Brain microvascular endothelial cell (primary cell): ENCODE measurements at regions not wholly inside any gene's neighbourhood (a gene's known extent, or its start where the extent isn't known, plus 50 kb on each side); places are given as distances from the start of the nearest gene placed in this dataset.
A peak's percentile ranks its signal among the peaks of the same experiment; 100 is the strongest.

Experiments
- DNase-seq: peaks from one replicate; pipeline ENCODE4 v3.0.0-alpha.2; 2020
- H3K27ac ChIP-seq: fragments of 250-450 bp; sonication (Bioruptor Pico); 2 replicates; pipeline ENCODE4 v1.5.1; 2020; ENCODE audit warnings: mild to moderate bottlenecking, moderate library complexity
- H3K27me3 ChIP-seq: fragments of 250-450 bp; sonication (Bioruptor Pico); replicated peaks from 2 replicates; pipeline ENCODE4 v1.5.1; 2020; ENCODE audit warnings: mild to moderate bottlenecking
- H3K36me3 ChIP-seq: fragments of 250-450 bp; sonication (Bioruptor Pico); replicated peaks from 2 replicates; pipeline ENCODE4 v1.5.1; 2020; ENCODE audit warnings: mild to moderate bottlenecking
- H3K4me3 ChIP-seq: 2 replicates; pipeline ENCODE4 v1.5.1; 2011; ENCODE audit warnings: low read depth, mild to moderate bottlenecking, control low read depth, low read length, moderate library complexity
- CTCF ChIP-seq: IDR thresholded peaks from 2 replicates; pipeline ENCODE4 v1.5.1; 2011; ENCODE audit warnings: low read depth, mild to moderate bottlenecking, moderate library complexity, low read length, control low read depth, inconsistent platforms; ENCODE audit errors: missing control alignments
- in situ Hi-C: cut with HindIII; loops from 2 replicates; pipeline ENCODE4 v1.10.0; 2017; ENCODE audit warnings: low sequenced_read_pairs, low pct_ligation_motif_present

- no peak overlapping the region for H3K27ac ChIP-seq
- TF ChIP-seq CTCF: no peak
- H3K4me3 ChIP-seq: no peak overlapping the region
- H3K36me3 ChIP-seq: no peaks in the 10 kb centered on the region
- no peaks in the 10 kb centered on the region for H3K27me3 ChIP-seq
- in situ Hi-C loops: no loop called here
- no peak for DNase-seq
Observed at GRCh38 chr15:61541516-61541915, 312.4 kb upstream of the RORA start.

- Histone ChIP-seq H3K36me3 (no peaks in the 10 kb centered on the region), H3K4me3 (no peak overlapping the region), H3K27me3 (no peaks in the 10 kb centered on the region), H3K27ac (no peak overlapping the region)
- DNase-seq: no peak
- in situ Hi-C loops: no loop called here
- TF ChIP-seq CTCF: no peak
Observed at GRCh38 chr15:61537337-61537736, 308.2 kb upstream of the RORA start.

- in situ Hi-C loops: no loop called here
- no peak for TF ChIP-seq CTCF
- no peaks in the 10 kb centered on the region for H3K27me3 ChIP-seq
- no peak for DNase-seq
- H3K36me3 ChIP-seq: no peaks in the 10 kb centered on the region
- no peak overlapping the region for H3K27ac ChIP-seq
- H3K4me3 ChIP-seq: no peak overlapping the region
Observed at GRCh38 chr15:61534986-61535385, 305.9 kb upstream of the RORA start.

GRCh38 chr15:61530769-61531168 is 301.7 kb upstream of the RORA start:
- peak; percentile 28 for TF ChIP-seq CTCF
- no peak overlapping the region for H3K4me3 ChIP-seq
- H3K27ac ChIP-seq: no peak overlapping the region
- DNase-seq: no peak
- H3K36me3 ChIP-seq: no peaks in the 10 kb centered on the region
- in situ Hi-C loops: no loop called here
- no peaks in the 10 kb centered on the region for H3K27me3 ChIP-seq

GRCh38 chr15:61528581-61528910 is 299.4 kb upstream of the RORA start:
- in situ Hi-C loops: no loop called here
- Histone ChIP-seq H3K27ac (no peak overlapping the region), H3K36me3 (no peaks in the 10 kb centered on the region), H3K4me3 (no peak overlapping the region), H3K27me3 (no peaks in the 10 kb centered on the region)
- TF ChIP-seq CTCF: no peak
- no peak for DNase-seq

GRCh38 chr15:61527836-61528580 is 298.9 kb upstream of the RORA start:
- DNase-seq: no peak
- no peak overlapping the region for H3K27ac ChIP-seq

More at GRCh38 chr15:61527836-61528580, 298.9 kb upstream of the RORA start:
- H3K27me3 ChIP-seq: no peaks in the 10 kb centered on the region
- H3K36me3 ChIP-seq: no peaks in the 10 kb centered on the region
- no peak for TF ChIP-seq CTCF
- H3K4me3 ChIP-seq: no peak overlapping the region
- in situ Hi-C loops: no loop called here
